Activated CD4-positive, alpha-beta memory T cell treated with anti-CD3 and anti-CD28 coated beads for 36 hours (primary cell): ENCODE measurements at regions not wholly inside any gene's neighbourhood (a gene's known extent, or its start where the extent isn't known, plus 50 kb on each side); places are given as distances from the start of the nearest gene placed in this dataset.

Experiments used
- CTCF ChIA-PET: fragments of 350-600 bp; sonication (Branson Sonifier 250); formaldehyde crosslinking; loops from one replicate; lab custom pipeline; 2021; ENCODE audit warnings: antibody characterized with exemption, inconsistent platforms; lab: Charles Lee
- POLR2A ChIA-PET: fragments of 350-600 bp; sonication (Branson Sonifier 250); formaldehyde crosslinking; loops from one replicate; lab custom pipeline; 2021; ENCODE audit warnings: antibody characterized with exemption; lab: Charles Lee
- DNase-seq: peaks from one replicate; pipeline ENCODE4 v3.0.0-alpha.2; 2020
- H3K27ac Mint-ChIP-seq: one replicate; pipeline ENCODE4 v1.8.0; 2021; ENCODE audit warnings: mixed read lengths
- H3K27me3 Mint-ChIP-seq: one replicate; pipeline ENCODE4 v1.8.0; 2021; ENCODE audit warnings: mixed read lengths
- H3K36me3 Mint-ChIP-seq: one replicate; pipeline ENCODE4 v1.8.0; 2021; ENCODE audit warnings: mixed read lengths
- H3K4me1 Mint-ChIP-seq: one replicate; pipeline ENCODE4 v1.8.0; 2021; ENCODE audit warnings: low read depth, mixed read lengths
- H3K4me3 Mint-ChIP-seq: one replicate; pipeline ENCODE4 v1.8.0; 2021; ENCODE audit warnings: mild to moderate bottlenecking, mixed read lengths
- H3K9me3 Mint-ChIP-seq: one replicate; pipeline ENCODE4 v1.8.0; 2021; ENCODE audit warnings: mixed read lengths
- intact Hi-C: fragments of 100-400 bp; cut with micrococcal nuclease; formaldehyde crosslinking; loops from one replicate; pipeline ENCODE4 v1.15.1; 2023

DNA sequence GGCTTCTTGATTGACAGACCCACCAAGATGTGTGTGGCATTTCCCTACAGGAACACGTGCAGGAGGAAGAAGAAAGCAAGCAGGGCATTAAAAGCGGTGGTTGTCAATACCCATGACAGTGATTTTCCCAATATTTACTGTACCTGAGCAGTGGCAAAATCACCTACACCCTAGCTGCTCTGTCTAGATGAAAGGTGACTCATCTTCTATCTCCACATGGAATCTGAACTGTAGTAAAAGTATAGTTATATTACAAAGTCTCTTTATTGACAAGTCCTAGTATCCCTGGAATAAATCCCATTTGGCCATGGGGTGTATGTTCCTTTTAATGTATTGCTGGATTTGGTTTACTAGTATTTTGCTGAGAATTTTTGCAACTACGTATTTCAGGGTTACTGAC is 458.8 kb upstream of the SORCS1 start:
- no peaks in the 10 kb centered on the region for H3K36me3 Mint-ChIP-seq
- ChIA-PET POLR2A (no interaction called here), CTCF (no interaction called here)
- no peak overlapping the region for H3K27ac Mint-ChIP-seq
- H3K4me3 Mint-ChIP-seq, result no peak overlapping the region
- H3K4me1 Mint-ChIP-seq, result no peaks in the 10 kb centered on the region
- no peaks in the 10 kb centered on the region for H3K27me3 Mint-ChIP-seq
- intact Hi-C loops, result no loop called here
- DNase-seq, result no peak
- peaks cover 12% of the 10 kb centered on the region for H3K9me3 Mint-ChIP-seq

DNA sequence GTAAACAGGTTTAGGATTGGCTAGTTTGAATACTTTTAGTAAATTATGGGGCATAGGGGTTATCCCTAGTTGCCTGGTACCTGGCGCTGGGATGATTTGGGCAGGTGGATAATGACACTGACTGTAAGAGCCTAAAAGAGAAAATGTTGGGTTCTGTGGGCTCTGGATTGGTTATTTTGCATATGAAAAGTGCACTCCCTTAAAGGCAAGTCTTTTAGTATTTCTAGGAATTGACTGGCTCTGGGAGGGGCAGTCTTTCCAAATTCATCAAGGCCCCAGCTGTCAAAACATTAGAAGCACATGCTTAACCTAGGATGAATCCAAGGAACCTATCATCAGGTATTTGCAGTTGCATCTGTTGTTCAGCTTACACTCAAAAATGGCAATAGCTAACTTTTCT is 454.6 kb upstream of the SORCS1 start:
- no peak for DNase-seq
- Mint-ChIP-seq H3K27ac (no peak overlapping the region), H3K4me1 (no peaks in the 10 kb centered on the region), H3K9me3 (peaks cover 22% of the 10 kb centered on the region), H3K4me3 (no peak overlapping the region), H3K36me3 (no peaks in the 10 kb centered on the region), H3K27me3 (no peaks in the 10 kb centered on the region)
- CTCF ChIA-PET, result no interaction called here
- POLR2A ChIA-PET, result no interaction called here
- intact Hi-C loops, result no loop called here

DNA sequence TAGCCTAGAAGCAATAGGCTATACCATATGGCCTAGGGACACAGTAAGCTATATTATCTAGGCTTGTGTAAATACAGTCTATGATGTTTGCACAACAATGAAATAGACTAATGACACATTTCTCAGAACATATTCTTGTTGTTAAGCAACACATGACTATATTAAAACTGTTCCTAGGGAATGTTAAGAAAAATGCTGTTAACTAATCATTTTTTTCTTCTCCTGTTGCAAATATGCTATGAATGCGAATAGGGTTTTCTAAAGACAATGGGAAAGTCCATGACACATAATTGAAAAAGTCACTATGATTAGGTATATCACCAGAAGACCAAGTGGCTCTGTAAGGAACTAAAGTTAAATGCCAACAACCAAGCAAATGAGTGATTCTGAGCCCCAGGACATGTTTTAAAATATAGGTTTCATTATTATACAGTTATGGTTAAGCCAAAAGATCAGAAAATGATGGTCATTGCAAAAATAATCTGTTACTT is 454.0 kb upstream of the SORCS1 start:
- no peaks in the 10 kb centered on the region for H3K4me1 Mint-ChIP-seq
- no peak overlapping the region for H3K4me3 Mint-ChIP-seq
- no peaks in the 10 kb centered on the region for H3K36me3 Mint-ChIP-seq
- no peaks in the 10 kb centered on the region for H3K27me3 Mint-ChIP-seq
- H3K9me3 Mint-ChIP-seq, result peaks cover 20% of the 10 kb centered on the region
- no peak for DNase-seq
- intact Hi-C loops, result no loop called here
- no peak overlapping the region for H3K27ac Mint-ChIP-seq
- ChIA-PET CTCF (no interaction called here), POLR2A (no interaction called here)

DNA sequence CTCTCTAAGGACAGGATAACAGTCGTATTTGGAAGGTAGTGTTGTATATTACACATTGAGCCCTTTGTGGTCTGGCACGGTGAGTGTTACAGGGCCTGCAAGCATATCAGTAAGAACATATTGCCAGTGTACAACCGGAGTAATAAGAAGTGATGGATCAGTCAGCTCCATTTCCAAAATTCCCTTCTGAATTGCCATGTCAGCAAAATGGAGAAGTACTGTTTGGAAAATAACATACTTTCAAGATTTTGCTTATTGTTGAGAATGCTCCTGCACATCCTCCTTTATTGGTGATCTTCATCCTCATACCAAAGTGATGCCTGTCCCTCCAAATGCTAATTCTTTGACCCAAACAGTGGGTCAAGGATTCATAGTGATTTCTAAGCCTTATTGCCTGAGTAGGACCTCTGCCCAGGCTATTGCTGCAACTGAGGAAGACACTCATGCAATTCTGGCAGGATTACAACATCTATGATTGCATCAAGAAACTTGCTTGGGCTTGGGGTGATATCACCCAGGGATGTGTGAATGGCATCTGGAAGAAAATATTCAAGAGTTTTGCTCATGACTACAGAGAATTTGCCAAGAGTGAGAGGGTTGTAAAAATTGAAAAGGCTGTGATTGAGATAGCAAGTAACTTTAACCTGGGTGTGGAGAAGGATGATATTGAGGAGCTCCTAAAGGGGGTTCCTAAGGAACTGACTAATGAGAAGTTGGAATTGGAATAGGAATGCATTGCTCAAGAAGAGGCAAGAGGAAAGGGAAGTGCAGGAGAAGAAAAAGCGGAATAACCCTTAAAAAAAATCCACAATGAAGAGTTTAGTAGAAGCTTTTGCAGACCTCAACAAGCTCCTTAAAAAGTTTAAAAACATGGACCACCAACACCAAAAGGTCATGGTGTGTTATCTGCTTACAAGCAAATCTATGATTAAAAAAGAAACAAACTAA is 452.2 kb upstream of the SORCS1 start:
- intact Hi-C loops, result no loop called here

DNA sequence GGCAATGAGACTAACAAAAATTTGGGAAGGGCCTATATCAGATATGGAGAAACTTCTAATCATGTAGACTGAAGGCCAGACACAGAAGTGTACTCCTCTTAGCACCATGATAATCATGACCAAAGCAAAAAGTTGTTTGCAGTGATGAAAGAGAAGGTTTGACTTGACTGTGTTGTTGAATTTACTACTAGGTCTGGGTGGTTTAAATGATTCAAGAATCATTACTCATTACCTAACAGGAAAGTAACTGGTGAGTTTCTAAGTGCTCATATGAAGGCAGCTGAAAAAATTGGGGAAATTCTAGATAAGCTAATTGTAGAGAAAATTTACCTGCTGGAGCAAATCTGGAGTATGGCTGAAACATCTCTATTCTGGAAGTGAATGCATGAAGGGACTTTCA is 451.5 kb upstream of the SORCS1 start:
- no peaks in the 10 kb centered on the region for H3K27me3 Mint-ChIP-seq
- H3K27ac Mint-ChIP-seq, result no peak overlapping the region
- intact Hi-C loops, result no loop called here
- H3K4me3 Mint-ChIP-seq, result no peak overlapping the region
- ChIA-PET CTCF (no interaction called here), POLR2A (no interaction called here)
- no peaks in the 10 kb centered on the region for H3K36me3 Mint-ChIP-seq
- H3K9me3 Mint-ChIP-seq, result peaks cover 23% of the 10 kb centered on the region
- no peak for DNase-seq
- no peaks in the 10 kb centered on the region for H3K4me1 Mint-ChIP-seq

More for the DNA sequence above, 452.2 kb upstream of the SORCS1 start:
- no peaks in the 10 kb centered on the region for H3K27me3 Mint-ChIP-seq
- ChIA-PET CTCF (no interaction called here), POLR2A (no interaction called here)
- no peaks in the 10 kb centered on the region for H3K4me1 Mint-ChIP-seq
- H3K4me3 Mint-ChIP-seq, result no peak overlapping the region
- H3K36me3 Mint-ChIP-seq, result no peaks in the 10 kb centered on the region
- H3K9me3 Mint-ChIP-seq, result peaks cover 23% of the 10 kb centered on the region
- H3K27ac Mint-ChIP-seq, result no peak overlapping the region
- no peak for DNase-seq

DNA sequence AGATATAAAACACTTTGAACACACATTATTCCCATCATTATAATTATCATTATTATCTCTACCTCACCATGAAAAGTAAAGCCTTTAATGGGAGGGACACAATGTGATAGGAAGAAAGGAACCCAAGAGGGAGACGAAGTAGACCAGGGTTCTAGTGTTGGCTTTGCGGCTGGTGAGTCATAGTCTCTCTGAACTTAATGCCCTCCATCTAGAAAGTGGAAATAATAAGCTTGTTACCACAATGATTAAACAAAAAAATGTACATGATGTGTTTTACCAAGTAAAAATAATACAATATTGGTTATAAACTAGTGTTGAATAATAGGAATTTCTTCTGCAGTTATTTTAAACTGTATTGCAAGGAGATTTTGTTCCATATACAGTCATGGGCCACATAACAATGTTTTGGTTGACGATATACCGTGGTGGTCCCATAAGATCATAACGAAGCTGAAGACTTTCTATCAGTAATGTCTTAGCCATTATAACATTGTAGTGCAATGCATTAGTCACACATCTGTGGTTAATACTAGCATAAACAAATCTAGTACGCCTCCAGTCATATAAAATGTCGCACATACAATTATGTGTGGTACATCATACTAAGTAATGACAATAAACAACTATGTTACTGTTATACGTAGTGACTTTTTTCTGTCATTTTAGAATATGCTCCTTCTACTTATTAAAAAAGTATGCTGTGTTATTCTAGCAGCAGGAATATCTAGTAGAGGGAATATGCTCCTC is 450.6 kb upstream of the SORCS1 start:
- H3K9me3 Mint-ChIP-seq, result peaks cover 27% of the 10 kb centered on the region
- intact Hi-C loops, result no loop called here
- H3K4me3 Mint-ChIP-seq, result no peak overlapping the region
- ChIA-PET CTCF (no interaction called here), POLR2A (no interaction called here)
- no peak for DNase-seq
- no peak overlapping the region for H3K27ac Mint-ChIP-seq
- H3K4me1 Mint-ChIP-seq, result no peaks in the 10 kb centered on the region
- no peaks in the 10 kb centered on the region for H3K36me3 Mint-ChIP-seq
- H3K27me3 Mint-ChIP-seq, result no peaks in the 10 kb centered on the region

DNA sequence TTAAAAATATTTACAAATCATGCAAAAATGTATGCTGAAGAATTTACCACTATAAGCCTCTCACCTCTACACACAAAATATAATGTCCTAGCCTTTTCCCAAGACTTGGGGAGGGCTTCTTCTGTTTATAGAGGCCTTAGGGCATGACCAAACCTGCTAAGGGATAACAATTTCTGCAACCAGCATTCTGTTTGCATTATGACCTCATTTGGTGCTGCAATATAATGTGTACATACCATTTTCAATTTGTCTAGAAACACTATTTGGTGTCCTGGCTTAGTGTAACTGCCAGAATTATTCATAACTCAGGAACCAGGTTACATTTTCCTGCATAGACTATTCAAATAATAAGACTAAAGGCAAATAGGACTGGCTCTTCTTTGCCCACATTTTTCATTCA is 446.6 kb upstream of the SORCS1 start:
- no peaks in the 10 kb centered on the region for H3K27me3 Mint-ChIP-seq
- H3K36me3 Mint-ChIP-seq, result no peaks in the 10 kb centered on the region
- no peak overlapping the region for H3K27ac Mint-ChIP-seq
- POLR2A ChIA-PET, result no interaction called here
- no peak for DNase-seq
- peaks cover 19% of the 10 kb centered on the region for H3K9me3 Mint-ChIP-seq
- intact Hi-C loops, result no loop called here
- H3K4me3 Mint-ChIP-seq, result no peak overlapping the region
- CTCF ChIA-PET, result no interaction called here
- H3K4me1 Mint-ChIP-seq, result no peaks in the 10 kb centered on the region

DNA sequence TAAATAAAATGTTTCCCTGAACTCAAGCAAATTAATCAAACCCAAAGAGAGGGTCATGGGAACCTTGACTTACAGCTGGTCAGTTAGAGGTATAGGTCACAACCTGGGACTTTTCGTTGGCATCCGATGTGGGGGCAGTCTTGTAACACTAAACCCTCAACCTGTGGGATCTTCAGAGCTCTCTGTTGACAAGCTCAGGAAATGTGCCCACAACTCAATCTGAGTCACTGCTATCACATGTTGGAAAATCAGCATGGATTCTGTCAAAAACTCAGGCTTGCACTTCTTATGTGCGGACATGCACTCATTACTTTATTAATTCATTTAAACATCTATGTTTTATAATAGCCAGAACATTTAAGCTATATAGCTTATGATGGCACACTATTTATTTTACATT is 424.6 kb upstream of the SORCS1 start:
- intact Hi-C loops, result no loop called here
- ChIA-PET CTCF (no interaction called here), POLR2A (no interaction called here)
- H3K36me3 Mint-ChIP-seq, result no peaks in the 10 kb centered on the region
- DNase-seq, result no peak
- peaks cover 23% of the 10 kb centered on the region for H3K9me3 Mint-ChIP-seq
- no peak overlapping the region for H3K4me3 Mint-ChIP-seq
- H3K4me1 Mint-ChIP-seq, result no peaks in the 10 kb centered on the region
- H3K27me3 Mint-ChIP-seq, result no peaks in the 10 kb centered on the region
- H3K27ac Mint-ChIP-seq, result no peak overlapping the region

DNA sequence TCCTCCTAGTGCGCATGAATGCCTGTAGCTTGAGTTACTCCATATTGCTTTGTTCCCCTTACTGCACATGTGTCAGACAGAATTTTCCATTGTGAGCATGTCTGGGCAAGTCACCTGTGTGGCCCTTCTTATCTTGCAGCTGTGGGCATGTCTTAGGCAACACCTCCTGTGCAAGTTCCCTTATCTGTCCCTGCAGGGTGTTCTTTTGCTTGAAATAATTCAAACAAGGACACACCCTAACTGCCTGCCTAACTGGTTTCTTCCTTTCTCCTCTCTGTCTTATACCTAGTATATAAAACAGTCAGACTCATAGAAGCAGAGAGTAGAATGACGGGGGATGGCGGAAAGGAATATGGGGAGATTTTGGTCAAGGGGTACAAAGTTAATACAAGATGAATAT is 421.1 kb upstream of the SORCS1 start:
- H3K27ac Mint-ChIP-seq, result no peak overlapping the region
- intact Hi-C loops, result no loop called here
- CTCF ChIA-PET, result no interaction called here
- H3K4me1 Mint-ChIP-seq, result no peaks in the 10 kb centered on the region
- H3K36me3 Mint-ChIP-seq, result no peaks in the 10 kb centered on the region
- no peak overlapping the region for H3K4me3 Mint-ChIP-seq
- H3K9me3 Mint-ChIP-seq, result peaks cover 22% of the 10 kb centered on the region
- POLR2A ChIA-PET, result no interaction called here
- DNase-seq, result no peak
- H3K27me3 Mint-ChIP-seq, result no peaks in the 10 kb centered on the region

DNA sequence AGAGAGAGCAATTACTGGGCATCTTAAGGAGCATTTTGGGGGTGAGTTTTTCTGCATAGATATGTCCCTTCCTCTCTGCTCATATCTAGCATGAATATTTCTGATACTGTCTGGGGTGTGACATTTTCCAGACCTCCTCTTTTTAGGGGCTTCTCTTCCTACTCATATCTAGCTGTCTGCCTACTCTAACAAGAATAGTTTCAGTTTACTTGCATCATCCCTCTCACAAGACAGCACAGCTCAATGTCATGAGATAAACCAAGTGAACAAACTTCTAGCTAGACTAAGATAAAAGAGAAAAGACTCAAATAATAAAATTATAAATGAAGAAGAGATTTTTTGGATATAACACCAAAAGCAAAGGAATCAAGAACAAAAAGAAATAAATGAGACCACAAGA is 419.5 kb upstream of the SORCS1 start:
- no peak overlapping the region for H3K27ac Mint-ChIP-seq
- intact Hi-C loops, result no loop called here
- CTCF ChIA-PET, result no interaction called here
- H3K4me1 Mint-ChIP-seq, result no peaks in the 10 kb centered on the region
- POLR2A ChIA-PET, result no interaction called here
- peaks cover 24% of the 10 kb centered on the region for H3K9me3 Mint-ChIP-seq
- DNase-seq, result no peak
- H3K4me3 Mint-ChIP-seq, result no peak overlapping the region
- no peaks in the 10 kb centered on the region for H3K36me3 Mint-ChIP-seq
- H3K27me3 Mint-ChIP-seq, result no peaks in the 10 kb centered on the region

DNA sequence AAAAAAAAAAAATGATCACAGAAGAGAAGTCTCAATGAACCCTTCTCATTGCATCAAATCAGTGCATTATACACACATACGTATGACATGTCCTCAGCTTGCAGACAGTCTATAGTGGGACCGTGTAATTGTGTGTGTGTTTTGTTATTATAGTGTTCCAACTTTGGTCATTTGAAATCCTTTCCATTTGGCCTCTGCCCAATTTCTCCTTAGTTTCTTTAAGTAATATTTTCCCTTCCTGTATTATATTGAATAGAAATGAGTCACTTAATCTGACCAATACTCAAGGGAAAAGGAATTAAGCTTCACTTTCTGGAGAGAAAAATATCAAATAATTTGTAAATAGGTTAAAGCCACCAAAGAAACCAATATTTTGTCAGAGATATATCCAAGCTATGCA is 415.5 kb upstream of the SORCS1 start:
- Mint-ChIP-seq H3K36me3 (no peaks in the 10 kb centered on the region), H3K27ac (no peak overlapping the region), H3K4me1 (no peaks in the 10 kb centered on the region), H3K27me3 (no peaks in the 10 kb centered on the region), H3K9me3 (peaks cover 10% of the 10 kb centered on the region), H3K4me3 (no peak overlapping the region)
- DNase-seq, result no peak
- POLR2A ChIA-PET, result no interaction called here
- intact Hi-C loops, result no loop called here
- CTCF ChIA-PET, result no interaction called here

DNA sequence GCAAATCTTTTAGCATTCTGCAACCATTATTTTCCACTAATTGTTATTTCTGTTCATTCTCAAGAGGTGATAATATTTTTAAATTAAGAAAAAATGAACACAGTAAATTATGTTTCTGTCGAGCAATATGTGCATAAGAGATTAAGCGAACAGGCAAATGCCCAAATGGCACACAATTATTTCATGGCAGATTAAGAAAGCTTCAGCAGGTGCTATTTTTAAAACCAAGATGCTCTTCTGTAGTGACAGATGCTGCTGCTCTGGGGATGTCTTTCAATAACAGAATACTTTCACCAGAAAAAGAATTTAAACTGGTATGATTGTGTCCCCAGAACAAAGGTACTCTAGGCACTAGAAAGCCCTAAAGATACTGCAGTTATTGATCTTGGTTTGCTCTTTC is 412.7 kb upstream of the SORCS1 start:
- no peak overlapping the region for H3K4me3 Mint-ChIP-seq
- POLR2A ChIA-PET, result no interaction called here
- CTCF ChIA-PET, result no interaction called here
- H3K9me3 Mint-ChIP-seq, result peaks cover 11% of the 10 kb centered on the region
- intact Hi-C loops, result no loop called here
- H3K27me3 Mint-ChIP-seq, result no peaks in the 10 kb centered on the region
- H3K36me3 Mint-ChIP-seq, result no peaks in the 10 kb centered on the region
- no peak for DNase-seq
- no peak overlapping the region for H3K27ac Mint-ChIP-seq
- H3K4me1 Mint-ChIP-seq, result no peaks in the 10 kb centered on the region
